ENCODE measurements at regions not wholly inside any gene's neighbourhood (a gene's known extent, or its start where the extent isn't known, plus 50 kb on each side); places are given as distances from the start of the nearest gene placed in this dataset.
"Not testable (repeated sequence)": the region's sequence is repeated elsewhere in the genome, so short reads cannot be mapped to it uniquely, and the experiment has no call there.

DNA sequence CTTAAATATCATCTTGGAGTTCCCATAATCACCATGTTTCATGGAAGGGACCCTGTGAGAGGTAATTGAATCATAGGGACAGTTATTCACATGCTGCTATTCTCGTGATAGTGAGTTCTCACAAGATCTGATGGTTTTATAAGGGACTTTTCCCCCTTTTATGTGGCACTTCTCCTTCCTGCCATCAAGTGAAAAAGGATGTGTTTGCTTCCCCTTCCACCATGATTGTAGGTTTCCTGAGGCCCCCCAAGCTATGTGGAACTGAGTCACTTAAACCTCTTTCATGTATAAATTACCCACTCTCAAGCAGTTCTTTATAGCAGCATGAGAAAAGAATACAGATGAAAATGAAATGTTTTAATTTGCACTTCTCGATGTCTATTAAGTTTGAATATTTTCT is 112.0 kb downstream of the ZNF648 start:
- no peak for DNase-seq (ENCODE audit: low read depth in 2 of 2)

DNA sequence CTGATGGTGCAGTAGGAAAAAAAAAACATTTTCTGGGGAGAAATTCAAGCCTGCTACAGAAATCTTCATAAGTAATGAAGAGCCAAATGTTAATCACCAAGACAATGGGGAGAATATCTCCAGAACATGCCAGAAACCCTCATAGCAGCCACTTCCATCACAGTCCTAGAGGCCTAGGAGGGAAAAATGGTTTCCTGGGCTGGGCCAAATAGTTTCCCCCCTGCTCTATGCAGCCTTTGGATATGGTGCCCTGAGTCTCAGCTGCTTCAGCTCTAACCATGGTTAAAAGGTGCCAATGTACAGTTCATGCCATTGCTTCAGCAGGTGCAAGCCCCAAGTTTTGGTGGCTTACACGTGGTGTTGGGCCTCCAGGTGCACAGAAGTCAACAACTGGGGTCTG is 113.1 kb downstream of the ZNF648 start:
- no peak for DNase-seq (ENCODE audit: low read depth in 2 of 2)

DNA sequence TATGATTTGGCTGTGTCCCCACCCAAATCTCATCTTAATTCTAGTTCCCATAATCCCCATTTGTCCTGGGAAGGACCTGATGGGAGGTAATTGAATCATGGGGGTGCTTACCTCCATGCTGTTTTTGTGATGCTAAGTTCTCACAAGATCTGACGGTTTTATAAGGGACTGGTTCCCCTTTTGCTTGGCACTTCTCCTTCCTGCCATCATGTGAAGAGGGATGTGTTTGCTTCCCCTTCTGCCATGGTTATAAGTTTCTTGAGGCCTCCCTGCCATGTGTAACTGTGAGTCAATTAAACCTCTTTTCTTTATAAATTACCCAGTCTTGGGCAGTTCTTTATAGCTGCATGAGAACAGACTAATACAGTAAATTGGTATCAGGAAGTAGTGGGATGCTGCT is 114.1 kb downstream of the ZNF648 start:
- no peak for DNase-seq (ENCODE audit: low read depth in 2 of 2)

DNA sequence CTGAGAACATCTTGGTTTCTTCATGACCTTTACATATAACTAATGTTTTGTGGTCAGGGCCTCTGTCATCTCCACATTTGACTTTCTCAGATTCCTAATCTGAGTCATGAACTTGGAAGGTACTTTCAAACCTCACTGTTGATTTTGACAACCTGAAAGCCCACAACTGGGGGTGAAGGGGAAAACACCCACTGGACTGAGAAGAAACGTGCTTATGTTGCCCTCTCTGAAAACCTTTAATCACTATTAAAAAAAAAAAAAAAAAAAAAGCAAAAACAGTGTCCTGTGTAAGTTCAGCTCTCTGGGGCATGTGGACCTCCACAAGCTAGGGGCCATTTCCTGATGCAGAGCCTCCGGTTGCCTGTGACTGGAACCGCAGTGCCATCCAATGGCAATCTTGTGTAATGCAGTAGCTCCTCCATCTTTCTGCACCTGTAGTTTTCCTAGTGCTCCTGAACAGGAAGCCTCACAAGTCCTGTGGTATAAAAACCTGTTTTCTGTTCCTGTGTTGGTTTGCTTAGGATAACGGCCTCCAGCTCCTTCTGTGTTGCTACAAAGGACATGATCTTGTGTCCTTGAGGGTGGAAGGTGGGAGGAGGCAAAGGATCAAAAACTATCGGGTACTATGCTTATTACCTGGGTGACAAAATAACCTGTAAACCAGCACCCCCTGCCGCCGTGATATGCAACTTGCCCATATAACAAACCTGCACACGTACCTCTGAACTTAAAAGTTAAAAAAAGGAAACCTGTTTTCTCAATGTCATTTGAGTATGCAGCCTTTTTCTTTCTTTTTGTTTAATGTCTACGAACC is 124.5 kb downstream of the ZNF648 start:
- DNase-seq (ENCODE audit: low read depth in 2 of 2) = peak; percentile 15 to 26

DNA sequence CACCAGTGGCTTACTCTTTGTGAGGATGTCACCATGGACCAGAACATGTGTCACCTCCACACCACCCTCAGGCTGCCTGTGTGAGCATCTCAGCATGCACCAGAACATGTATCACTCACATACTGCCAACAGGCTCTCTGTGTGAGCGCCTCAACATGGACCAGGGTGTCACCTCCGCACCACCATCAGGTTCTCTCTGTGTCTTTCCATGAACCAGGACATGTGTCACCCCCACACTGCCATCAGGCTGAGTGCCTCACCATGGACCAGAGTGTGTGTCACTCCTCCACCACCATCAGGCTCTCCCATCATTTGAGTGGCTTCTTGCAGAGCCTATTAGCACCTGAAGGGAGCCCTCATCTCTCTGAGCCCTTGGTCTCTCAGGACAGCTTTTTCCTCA is 125.2 kb downstream of the ZNF648 start:
- DNase-seq (ENCODE audit: low read depth in 2 of 2) = peak in 1 of 2 experiments; percentile 1

DNA sequence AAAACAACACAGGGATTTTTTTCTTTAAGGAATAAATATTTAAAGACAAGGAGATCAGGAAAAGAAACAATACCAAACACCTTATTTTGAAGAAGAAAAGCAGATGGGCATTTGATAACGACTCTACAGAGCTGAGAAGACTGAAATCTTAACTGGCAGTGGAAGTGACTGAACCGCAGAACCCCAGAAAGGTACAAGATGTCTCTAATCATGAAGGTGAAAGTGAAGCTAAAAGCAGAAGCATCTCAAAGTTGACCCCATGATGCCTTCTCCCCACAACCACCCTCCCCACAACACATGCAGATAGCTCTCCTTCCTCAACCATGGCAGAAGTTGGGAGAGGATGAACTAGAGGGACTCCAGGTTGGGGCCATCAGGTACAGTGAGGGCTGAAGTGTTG is 129.6 kb downstream of the ZNF648 start:
- DNase-seq (ENCODE audit: low read depth in 2 of 2) = no peak

DNA sequence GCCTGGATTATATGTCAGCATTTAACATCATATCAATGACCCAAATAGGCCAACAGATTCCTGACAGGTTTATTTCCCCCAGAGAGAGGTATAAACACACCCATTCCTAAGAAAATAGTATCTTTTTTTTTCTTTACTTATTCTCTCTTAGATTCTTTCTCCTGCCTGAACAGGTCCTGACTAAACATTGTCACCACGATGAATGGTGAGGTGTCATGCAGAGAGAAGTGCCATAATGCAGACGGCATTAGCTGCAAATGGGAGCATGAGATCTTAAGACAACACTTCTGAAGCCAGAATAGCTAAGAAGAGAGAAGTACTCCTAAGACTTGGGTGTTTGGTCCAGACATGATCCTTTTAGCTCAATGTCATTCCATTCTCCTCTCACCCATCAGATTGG is 131.3 kb downstream of the ZNF648 start:
- DNase-seq (ENCODE audit: low read depth in 2 of 2) = no peak

DNA sequence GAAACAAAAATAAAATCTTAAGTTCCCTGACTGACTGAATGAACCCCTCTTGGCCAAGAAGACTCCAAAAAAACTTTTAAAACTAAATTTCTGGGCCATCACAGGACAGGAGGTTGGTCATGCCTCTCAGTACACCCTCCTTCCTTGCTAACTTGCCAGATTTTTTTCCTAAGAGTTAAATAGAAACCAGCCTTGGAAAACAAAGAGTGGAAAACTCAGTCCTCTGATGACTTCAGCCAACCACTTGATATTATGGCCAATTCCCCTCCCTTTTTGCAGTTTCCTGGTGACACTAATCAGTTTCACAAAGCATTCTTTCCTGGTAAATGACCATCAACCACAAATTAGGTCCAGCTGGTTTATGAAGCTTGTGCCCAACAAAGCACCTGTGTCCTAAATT is 134.8 kb downstream of the ZNF648 start:
- DNase-seq (ENCODE audit: low read depth in 2 of 2) = no peak

DNA sequence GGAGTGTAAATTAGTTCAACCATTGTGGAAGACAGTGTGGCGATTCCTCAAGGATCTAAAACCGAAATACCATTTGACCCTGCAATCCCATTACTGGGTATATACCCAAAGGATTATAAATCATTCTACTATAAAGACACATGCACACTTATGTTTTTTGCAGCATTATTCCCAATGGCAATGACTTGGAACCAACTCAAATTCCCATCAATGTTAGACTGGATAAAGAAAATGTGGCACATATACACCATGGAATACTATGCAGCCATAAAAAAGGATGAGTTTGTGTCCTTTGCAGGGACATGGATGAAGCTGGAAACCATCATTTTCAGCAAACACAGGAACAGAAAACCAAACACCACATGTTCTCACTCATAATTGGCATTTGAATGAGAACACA is 137.5 kb downstream of the ZNF648 start:
- not testable (repeated sequence) for DNase-seq (ENCODE audit: low read depth in 2 of 2)

DNA sequence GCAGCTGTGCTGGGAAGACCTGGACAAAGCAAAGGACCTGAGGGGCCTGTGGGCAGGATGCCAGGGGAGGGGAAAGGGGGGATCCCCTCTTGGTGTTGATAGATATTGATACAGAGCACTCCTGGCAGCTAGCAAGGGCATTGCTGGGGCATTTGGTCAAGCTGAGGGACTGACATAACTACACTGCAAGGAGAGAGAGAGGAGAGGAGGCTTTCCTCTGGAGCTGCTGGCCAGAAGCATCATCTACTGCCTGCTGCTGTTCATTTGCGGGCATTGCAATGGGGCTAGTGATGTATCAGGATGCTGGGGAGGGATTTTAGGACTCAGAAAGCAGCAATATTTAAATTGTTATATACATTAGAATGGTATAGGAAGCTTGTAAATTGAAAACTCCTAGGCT is 142.0 kb downstream of the ZNF648 start:
- DNase-seq (ENCODE audit: low read depth in 2 of 2) = no peak

DNA sequence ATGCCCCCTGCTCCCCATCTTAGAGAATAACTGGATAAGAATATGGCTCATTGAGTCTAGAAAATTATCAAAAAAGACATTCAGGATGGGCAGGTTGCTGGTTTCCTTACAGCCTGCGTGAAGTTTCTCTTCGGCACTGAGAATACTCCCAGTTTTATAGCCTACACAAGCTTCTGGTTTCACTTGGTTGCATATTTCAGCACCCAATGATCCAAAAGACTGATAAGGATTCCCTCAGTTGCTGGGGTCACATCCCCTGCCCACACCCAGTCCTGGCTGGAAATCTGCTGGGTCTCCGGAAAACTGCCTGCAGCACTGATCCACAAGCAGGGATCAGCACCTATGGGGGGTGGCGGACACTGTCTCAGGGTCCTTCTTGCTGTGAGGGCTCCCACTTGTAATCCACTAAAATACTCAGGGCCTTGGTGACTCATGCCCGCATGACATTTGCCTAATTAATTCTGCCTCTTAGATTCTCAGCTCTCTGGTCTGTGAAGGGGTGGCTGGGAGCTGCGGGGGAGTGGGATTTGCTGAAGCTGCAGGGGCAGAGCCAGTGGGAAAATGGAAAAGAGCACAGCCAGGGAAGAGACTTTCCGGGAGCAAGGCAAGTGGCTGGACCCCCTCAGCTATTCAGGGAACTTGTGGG is 142.5 kb downstream of the ZNF648 start:
- DNase-seq (ENCODE audit: low read depth in 2 of 2) = no peak

DNA sequence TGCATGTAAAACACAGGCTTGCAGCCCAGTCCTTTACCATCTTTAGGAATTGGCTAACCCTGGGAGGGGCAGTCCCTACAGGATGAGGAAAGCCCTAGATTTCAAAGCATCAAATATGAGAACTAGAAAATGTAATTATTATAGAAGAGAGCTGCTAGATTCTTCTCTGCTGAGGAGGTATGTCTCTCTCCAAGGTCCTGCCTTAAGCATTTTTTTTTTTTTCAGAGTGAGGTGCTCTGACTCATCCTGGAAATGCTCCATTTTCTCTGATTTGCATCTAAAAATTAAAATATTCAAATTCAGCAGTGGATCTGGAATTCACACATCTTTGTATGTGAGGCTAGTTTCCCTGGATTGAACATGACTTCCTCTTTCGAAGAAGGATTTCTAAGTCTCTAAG is 149.8 kb downstream of the ZNF648 start:
- DNase-seq (ENCODE audit: low read depth in 2 of 2) = no peak

DNA sequence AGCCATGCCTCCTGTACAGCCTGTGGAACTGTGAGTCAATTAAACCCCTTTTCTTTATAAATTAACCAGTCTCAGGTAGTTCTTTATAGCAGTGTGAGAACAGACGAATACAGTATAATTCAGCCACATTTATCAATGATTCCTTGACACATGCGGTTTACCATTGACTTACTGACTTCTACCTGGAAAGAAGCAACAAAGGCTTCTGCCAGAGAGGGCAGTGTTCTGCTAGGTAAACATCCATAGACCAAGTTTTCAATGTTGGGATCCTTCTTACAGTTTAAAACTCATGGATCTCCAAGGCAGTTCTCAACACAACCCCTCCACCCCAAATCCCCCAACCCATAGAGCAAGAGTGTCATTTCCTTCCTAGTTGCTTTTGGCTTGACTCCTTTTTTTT is 150.6 kb downstream of the ZNF648 start:
- no peak for DNase-seq (ENCODE audit: low read depth in 2 of 2)

DNA sequence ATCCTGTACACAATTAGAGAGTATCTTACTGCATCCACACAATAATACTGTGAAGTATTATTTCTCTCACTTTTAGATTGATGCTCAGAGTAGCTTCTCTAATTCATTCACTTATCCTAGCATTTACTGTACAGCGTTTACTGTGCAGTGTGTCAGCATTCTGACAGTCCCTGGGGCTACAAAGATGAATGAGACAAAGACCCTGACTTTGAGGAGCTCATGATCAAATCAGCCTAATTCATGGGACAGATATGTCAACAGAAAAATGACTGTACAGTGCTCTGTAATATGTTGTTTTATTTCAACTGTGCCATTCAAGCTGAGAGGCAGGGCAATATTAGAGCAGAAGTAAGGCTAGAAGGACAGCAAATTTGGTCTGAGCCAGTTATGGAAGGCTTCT is 152.5 kb downstream of the ZNF648 start:
- no peak for DNase-seq (ENCODE audit: low read depth in 2 of 2)

DNA sequence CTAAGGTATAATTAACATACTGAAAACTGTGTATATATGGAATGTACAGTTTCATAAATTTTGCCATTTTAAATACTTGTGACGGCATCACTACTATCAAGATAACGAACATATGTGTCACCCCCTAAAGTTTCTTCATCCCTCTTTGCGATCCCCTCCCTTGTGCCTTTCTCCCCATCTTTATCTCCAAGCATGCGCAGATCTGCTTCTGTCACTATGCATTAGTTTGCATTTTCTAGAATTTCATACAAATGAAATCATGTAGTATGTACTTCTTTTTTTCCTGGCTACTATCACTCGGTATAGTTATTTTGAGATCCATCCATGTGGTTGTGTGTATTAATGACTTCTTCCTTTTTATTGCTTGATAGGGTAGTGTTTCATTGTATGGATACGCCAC is 154.9 kb downstream of the ZNF648 start:
- no peak for DNase-seq (ENCODE audit: low read depth in 2 of 2)

DNA sequence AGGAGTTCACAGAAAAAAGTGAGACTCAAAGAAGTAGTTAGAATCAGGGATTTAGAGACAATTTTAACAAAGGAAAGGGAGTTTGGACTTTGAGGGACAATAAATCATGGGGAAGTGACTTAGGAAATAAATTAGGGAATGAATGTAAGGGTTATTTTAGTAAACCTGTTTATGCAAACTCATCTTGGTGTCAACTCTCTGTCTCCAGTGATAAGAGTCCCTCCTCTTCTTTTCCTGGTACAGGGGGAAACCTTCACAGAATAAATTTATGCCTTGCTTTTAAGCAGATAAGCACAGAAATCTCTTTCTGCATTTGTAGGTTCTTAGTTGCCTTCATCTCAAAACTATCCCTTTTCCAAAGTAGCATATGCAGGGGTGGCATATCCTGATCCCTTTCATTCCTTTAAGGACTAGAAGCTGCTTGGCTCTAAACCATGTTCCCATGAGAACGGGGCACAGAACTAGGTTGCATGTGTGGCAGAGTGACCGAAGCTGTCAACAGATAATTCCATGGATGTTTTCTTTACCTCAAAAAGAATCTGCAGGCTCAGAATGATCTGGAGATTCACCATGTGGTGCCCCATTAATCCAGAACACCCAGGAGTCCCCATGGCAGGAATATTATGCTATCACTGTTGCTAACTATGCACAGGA is 155.4 kb downstream of the ZNF648 start:
- no peak for DNase-seq (ENCODE audit: low read depth in 2 of 2)

DNA sequence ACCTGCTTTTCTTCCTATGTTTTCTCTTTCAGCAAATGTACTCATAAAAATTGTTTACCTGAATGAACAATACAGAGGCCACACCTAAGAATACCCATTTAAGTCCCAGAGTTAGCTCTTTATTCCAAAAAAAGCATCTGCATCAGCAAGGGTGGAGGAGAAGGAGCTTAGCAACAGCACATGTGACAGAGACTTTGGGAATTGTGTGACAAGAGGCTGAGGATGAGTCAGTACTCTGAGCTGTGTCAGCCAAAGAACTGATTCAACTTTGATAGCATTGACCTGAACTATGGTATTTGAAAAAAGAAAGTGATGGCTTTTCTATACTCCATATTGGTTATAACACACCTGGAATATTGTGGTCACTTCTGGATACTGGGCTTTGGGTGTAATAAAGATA is 162.7 kb downstream of the ZNF648 start:
- DNase-seq (ENCODE audit: low read depth in 2 of 2) = no peak

DNA sequence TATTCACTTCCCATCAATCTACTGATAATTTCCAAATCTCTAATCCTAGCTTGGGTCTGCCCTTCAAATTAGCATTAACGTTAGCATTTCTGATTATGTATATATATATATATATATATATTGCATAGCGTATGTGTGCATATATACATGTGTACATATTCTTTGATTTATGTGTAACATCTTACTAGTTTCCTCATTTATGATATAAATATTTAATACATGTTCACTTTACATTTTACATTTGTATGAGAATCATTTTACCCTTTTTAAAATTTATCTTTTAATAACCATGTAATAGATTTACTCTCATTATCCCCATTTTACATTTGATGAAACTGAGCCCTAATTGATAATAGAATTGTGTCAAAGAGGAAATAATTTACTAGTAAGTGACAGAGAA is 164.7 kb downstream of the ZNF648 start:
- no peak for DNase-seq (ENCODE audit: low read depth in 2 of 2)

DNA sequence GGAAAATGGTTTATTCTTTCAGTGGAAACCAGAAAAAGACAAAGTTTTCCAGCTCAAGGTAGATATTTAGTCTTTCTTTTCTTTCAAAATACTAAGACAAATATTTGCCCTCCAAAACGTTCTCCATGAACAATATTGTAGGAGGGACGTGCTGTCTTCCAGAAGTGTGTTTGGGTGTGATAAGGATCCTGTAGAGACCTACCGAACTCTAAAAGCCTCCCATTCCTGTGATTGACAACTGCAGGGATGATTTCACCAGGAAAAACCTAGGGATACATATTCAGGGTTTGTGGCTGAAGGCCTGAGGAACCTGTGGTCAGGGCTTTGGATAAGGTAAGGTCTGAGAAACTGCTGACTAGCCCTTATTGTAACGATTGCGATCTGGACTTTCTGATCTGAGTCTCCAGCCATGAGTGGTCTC is 167.1 kb downstream of the ZNF648 start:
- DNase-seq (ENCODE audit: low read depth in 2 of 2) = no peak

DNA sequence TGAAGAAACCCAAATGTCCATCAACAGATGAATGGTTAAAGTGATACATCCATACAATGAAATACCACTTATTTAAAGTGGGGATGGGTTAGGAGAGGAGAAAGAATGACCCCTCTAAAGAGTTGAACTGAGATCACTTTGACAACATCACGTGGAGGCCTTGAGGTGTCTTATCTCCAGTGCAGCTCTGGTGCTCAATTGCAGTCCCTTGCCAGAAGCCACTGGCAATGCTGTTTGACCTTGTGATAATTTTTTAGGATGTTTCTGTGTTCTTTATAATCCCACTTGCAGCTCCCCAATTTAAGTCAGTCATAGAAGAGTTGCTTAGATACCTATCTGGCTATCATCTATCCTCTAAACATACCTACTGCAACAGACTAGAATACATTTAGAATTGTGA is 167.6 kb downstream of the ZNF648 start:
- no peak for DNase-seq (ENCODE audit: low read depth in 2 of 2)

DNA sequence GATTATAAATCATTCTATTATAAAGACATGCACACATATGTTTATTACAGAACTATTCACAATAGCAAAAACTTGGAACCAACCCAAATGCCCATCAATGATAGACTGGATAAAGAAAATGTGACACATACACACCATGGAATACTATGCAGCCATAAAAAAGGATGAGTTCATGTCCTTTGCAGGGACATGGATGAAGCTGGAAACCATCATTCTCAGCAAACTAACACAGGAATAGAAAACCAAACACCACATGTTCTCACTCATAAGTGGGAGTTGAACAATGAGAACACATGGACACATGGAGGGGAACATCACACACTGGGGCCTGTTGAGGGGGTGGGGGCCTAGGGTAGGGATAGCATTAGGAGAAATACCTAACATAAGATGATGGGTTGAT is 168.4 kb downstream of the ZNF648 start:
- DNase-seq (ENCODE audit: low read depth in 2 of 2) = not testable (repeated sequence)

DNA sequence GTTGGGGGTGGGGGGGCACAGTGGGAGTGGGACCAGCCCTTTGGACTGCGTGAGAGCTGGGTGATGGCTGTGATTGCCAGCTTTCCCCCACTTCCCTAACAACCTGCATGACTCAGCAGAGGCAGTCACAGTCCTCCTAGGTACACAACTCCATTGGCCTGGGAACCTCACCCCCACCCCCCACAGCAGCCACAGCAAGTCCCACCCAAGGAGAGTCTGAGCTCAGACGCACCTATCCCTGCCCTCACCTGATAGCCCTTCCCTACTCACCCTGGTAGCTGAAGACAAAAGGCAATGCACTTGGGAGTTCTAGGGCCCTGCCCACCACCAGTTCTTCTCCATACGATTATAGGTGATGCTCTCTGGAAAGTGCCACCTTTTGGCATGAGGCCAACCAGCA is 188.9 kb downstream of the ZNF648 start:
- no peak for DNase-seq (ENCODE audit: low read depth in 2 of 2)

DNA sequence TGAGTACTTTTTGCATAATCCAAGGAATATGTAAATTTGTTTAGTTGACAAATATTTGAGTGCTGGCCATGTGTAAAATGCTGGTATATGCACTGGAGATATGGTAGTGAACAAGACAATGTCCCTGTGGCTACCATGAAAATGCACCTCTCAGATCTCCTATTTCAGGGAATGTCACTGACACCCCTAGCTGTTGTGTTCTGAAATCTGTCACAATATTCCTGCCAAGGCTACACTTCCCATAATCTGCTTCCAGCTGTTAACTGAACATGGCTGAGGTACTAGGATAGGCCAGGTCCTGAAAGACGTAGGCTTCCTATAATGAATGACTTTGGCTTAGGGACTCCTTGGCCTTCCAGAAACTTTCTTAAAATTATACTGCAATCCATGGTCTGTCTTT is 197.8 kb downstream of the ZNF648 start:
- no peak for DNase-seq (ENCODE audit: low read depth in 2 of 2)

All from stimulated activated CD4-positive, alpha-beta T cell treated with anti-CD3 and anti-CD28 coated beads, Interleukin-12 subunit alpha, Interleukin-12 subunit beta, amount 100 ng/mL, for 24 hours (primary cell).